Dendritic cell treated with granulocyte-macrophage colony-stimulating factor and Interleukin-4, amounts not matched to agents 40 ng/mL and 50 ng/mL, for 4 days (primary cell): ENCODE measurements at regions not wholly inside any gene's neighbourhood (a gene's known extent, or its start where the extent isn't known, plus 50 kb on each side); places are given as distances from the start of the nearest gene placed in this dataset.

Experiments used
- H3K27ac Mint-ChIP-seq: one replicate; pipeline ENCODE4 v1.8.0; 2022; ENCODE audit warnings: mild to moderate bottlenecking, mixed read lengths
- H3K27me3 Mint-ChIP-seq: one replicate; pipeline ENCODE4 v1.8.0; 2022; ENCODE audit warnings: mild to moderate bottlenecking, mixed read lengths
- H3K36me3 Mint-ChIP-seq: one replicate; pipeline ENCODE4 v1.8.0; 2022; ENCODE audit warnings: low read depth, mixed read lengths
- H3K4me1 Mint-ChIP-seq: one replicate; pipeline ENCODE4 v1.8.0; 2022; ENCODE audit warnings: low read depth, mixed read lengths
- H3K4me3 Mint-ChIP-seq: one replicate; pipeline ENCODE4 v1.8.0; 2022; ENCODE audit warnings: mild to moderate bottlenecking, moderate library complexity, mixed read lengths
- H3K9me3 Mint-ChIP-seq: one replicate; pipeline ENCODE4 v1.8.0; 2022; ENCODE audit warnings: mixed read lengths
- intact Hi-C: fragments of 100-400 bp; cut with micrococcal nuclease; formaldehyde crosslinking; loops from one replicate; pipeline ENCODE4 v1.15.0; 2022

- Mint-ChIP-seq H3K27me3 (peaks cover 4% of the 10 kb centered on the region), H3K27ac (no peak overlapping the region), H3K4me3 (no peak overlapping the region), H3K9me3 (peaks cover 16% of the 10 kb centered on the region), H3K4me1 (peaks cover 8% of the 10 kb centered on the region), H3K36me3 (no peaks in the 10 kb centered on the region)
- intact Hi-C loops = no loop called here
Measured at GRCh38 chr2:129345540-129345939, 633.9 kb upstream of the RAB6C start.

- Mint-ChIP-seq H3K36me3 (no peaks in the 10 kb centered on the region), H3K9me3 (no peaks in the 10 kb centered on the region), H3K27me3 (peaks cover 5% of the 10 kb centered on the region), H3K4me3 (no peak overlapping the region), H3K4me1 (peaks cover 8% of the 10 kb centered on the region), H3K27ac (no peak overlapping the region)
- intact Hi-C loops = no loop called here
Measured at GRCh38 chr2:129347486-129348217, 631.8 kb upstream of the RAB6C start.

- Mint-ChIP-seq H3K4me3 (no peak overlapping the region), H3K27ac (no peak overlapping the region), H3K9me3 (no peaks in the 10 kb centered on the region), H3K27me3 (peaks cover 5% of the 10 kb centered on the region), H3K36me3 (no peaks in the 10 kb centered on the region), H3K4me1 (no peaks in the 10 kb centered on the region)
- intact Hi-C loops = no loop called here
Measured at GRCh38 chr2:129354631-129355030, 624.8 kb upstream of the RAB6C start.

- Mint-ChIP-seq H3K4me3 (no peak overlapping the region), H3K27me3 (no peaks in the 10 kb centered on the region), H3K9me3 (no peaks in the 10 kb centered on the region), H3K27ac (no peak overlapping the region), H3K36me3 (no peaks in the 10 kb centered on the region), H3K4me1 (no peaks in the 10 kb centered on the region)
- intact Hi-C loops = no loop called here
Measured at GRCh38 chr2:129361688-129362087, 617.8 kb upstream of the RAB6C start.

- no peaks in the 10 kb centered on the region for H3K36me3 Mint-ChIP-seq
- H3K27me3 Mint-ChIP-seq = no peaks in the 10 kb centered on the region
- intact Hi-C loops = no loop called here
- H3K27ac Mint-ChIP-seq = no peak overlapping the region
- H3K4me3 Mint-ChIP-seq = no peak overlapping the region
- H3K9me3 Mint-ChIP-seq = no peaks in the 10 kb centered on the region
- H3K4me1 Mint-ChIP-seq = no peaks in the 10 kb centered on the region
Measured at GRCh38 chr2:129366263-129366662, 613.2 kb upstream of the RAB6C start.

GRCh38 chr2:129367107-129367506 is 612.4 kb upstream of the RAB6C start:
- Mint-ChIP-seq H3K4me3 (no peak overlapping the region), H3K27me3 (no peaks in the 10 kb centered on the region), H3K27ac (no peak overlapping the region), H3K36me3 (no peaks in the 10 kb centered on the region), H3K4me1 (no peaks in the 10 kb centered on the region), H3K9me3 (no peaks in the 10 kb centered on the region)
- intact Hi-C loops = no loop called here

- intact Hi-C loops = no loop called here
- no peaks in the 10 kb centered on the region for H3K27me3 Mint-ChIP-seq
- no peak overlapping the region for H3K4me3 Mint-ChIP-seq
- no peaks in the 10 kb centered on the region for H3K9me3 Mint-ChIP-seq
- no peaks in the 10 kb centered on the region for H3K4me1 Mint-ChIP-seq
- no peak overlapping the region for H3K27ac Mint-ChIP-seq
- H3K36me3 Mint-ChIP-seq = no peaks in the 10 kb centered on the region
Measured at GRCh38 chr2:129369437-129369836, 610.0 kb upstream of the RAB6C start.

GRCh38 chr2:129374452-129374851 is 605.0 kb upstream of the RAB6C start:
- no peak overlapping the region for H3K27ac Mint-ChIP-seq
- intact Hi-C loops = no loop called here

GRCh38 chr2:129375632-129376425 is 603.6 kb upstream of the RAB6C start:
- no peaks in the 10 kb centered on the region for H3K36me3 Mint-ChIP-seq
- H3K27me3 Mint-ChIP-seq = no peaks in the 10 kb centered on the region
- no peak overlapping the region for H3K4me3 Mint-ChIP-seq
- no peaks in the 10 kb centered on the region for H3K4me1 Mint-ChIP-seq
- H3K27ac Mint-ChIP-seq = no peak overlapping the region
- intact Hi-C loops = no loop called here
- no peaks in the 10 kb centered on the region for H3K9me3 Mint-ChIP-seq

More at GRCh38 chr2:129374452-129374851, 605.0 kb upstream of the RAB6C start:
- H3K36me3 Mint-ChIP-seq = no peaks in the 10 kb centered on the region
- H3K4me1 Mint-ChIP-seq = no peaks in the 10 kb centered on the region
- H3K27me3 Mint-ChIP-seq = no peaks in the 10 kb centered on the region
- no peaks in the 10 kb centered on the region for H3K9me3 Mint-ChIP-seq
- no peak overlapping the region for H3K4me3 Mint-ChIP-seq

GRCh38 chr2:129376426-129377077 is 602.9 kb upstream of the RAB6C start:
- no peak overlapping the region for H3K4me3 Mint-ChIP-seq
- H3K27ac Mint-ChIP-seq = no peak overlapping the region
- H3K36me3 Mint-ChIP-seq = no peaks in the 10 kb centered on the region
- H3K4me1 Mint-ChIP-seq = no peaks in the 10 kb centered on the region
- H3K27me3 Mint-ChIP-seq = no peaks in the 10 kb centered on the region
- peaks cover 6% of the 10 kb centered on the region for H3K9me3 Mint-ChIP-seq
- intact Hi-C loops = no loop called here

- intact Hi-C loops = no loop called here
- Mint-ChIP-seq H3K36me3 (no peaks in the 10 kb centered on the region), H3K27me3 (no peaks in the 10 kb centered on the region), H3K9me3 (peaks cover 11% of the 10 kb centered on the region), H3K27ac (no peak overlapping the region), H3K4me1 (no peaks in the 10 kb centered on the region), H3K4me3 (no peak overlapping the region)
Measured at GRCh38 chr2:129377078-129377469, 602.4 kb upstream of the RAB6C start.

- intact Hi-C loops = no loop called here
- Mint-ChIP-seq H3K27ac (no peak overlapping the region), H3K27me3 (no peaks in the 10 kb centered on the region), H3K9me3 (peaks cover 19% of the 10 kb centered on the region), H3K4me3 (no peak overlapping the region), H3K4me1 (no peaks in the 10 kb centered on the region), H3K36me3 (no peaks in the 10 kb centered on the region)
Measured at GRCh38 chr2:129378186-129378585, 601.3 kb upstream of the RAB6C start.

GRCh38 chr2:129379411-129379810 is 600.1 kb upstream of the RAB6C start:
- H3K36me3 Mint-ChIP-seq = no peaks in the 10 kb centered on the region
- intact Hi-C loops = no loop called here

GRCh38 chr2:129381789-129382188 is 597.7 kb upstream of the RAB6C start:
- H3K27ac Mint-ChIP-seq = no peak overlapping the region
- no peaks in the 10 kb centered on the region for H3K4me1 Mint-ChIP-seq
- no peaks in the 10 kb centered on the region for H3K36me3 Mint-ChIP-seq
- intact Hi-C loops = no loop called here
- H3K4me3 Mint-ChIP-seq = no peak overlapping the region
- no peaks in the 10 kb centered on the region for H3K27me3 Mint-ChIP-seq
- peaks cover 19% of the 10 kb centered on the region for H3K9me3 Mint-ChIP-seq

More at GRCh38 chr2:129379411-129379810, 600.1 kb upstream of the RAB6C start:
- Mint-ChIP-seq H3K27me3 (no peaks in the 10 kb centered on the region), H3K9me3 (peaks cover 19% of the 10 kb centered on the region), H3K4me3 (no peak overlapping the region), H3K4me1 (no peaks in the 10 kb centered on the region), H3K27ac (no peak overlapping the region)
